ENCODE measurements at regions not wholly inside any gene's neighbourhood (a gene's known extent, or its start where the extent isn't known, plus 50 kb on each side); places are given as distances from the start of the nearest gene placed in this dataset.
"Not testable (repeated sequence)": the region's sequence is repeated elsewhere in the genome, so short reads cannot be mapped to it uniquely, and the experiment has no call there.

GRCh38 chr3:66839508-66839907 lies 158.6 kb upstream of the KBTBD8 start:
- FAIRE-seq, result no peak
- no peak for DNase-seq (ENCODE audit: low spot score)

GRCh38 chr3:66842761-66843464 lies 155.2 kb upstream of the KBTBD8 start:
- DNase-seq (ENCODE audit: low spot score); FAIRE-seq: not testable (repeated sequence)

- no peak for FAIRE-seq
- no peak for DNase-seq (ENCODE audit: low spot score)
These were observed 146.1 kb upstream of the KBTBD8 start for GRCh38 chr3:66851894-66852613.

- FAIRE-seq (no peak), DNase-seq (ENCODE audit: low spot score) (no peak)
These were observed 143.4 kb upstream of the KBTBD8 start for GRCh38 chr3:66854601-66855151.

- no peak for DNase-seq (ENCODE audit: low spot score)
These were observed 141.6 kb upstream of the KBTBD8 start for GRCh38 chr3:66856533-66856932.

GRCh38 chr3:66858656-66859381 lies 139.3 kb upstream of the KBTBD8 start:
- DNase-seq (ENCODE audit: low spot score) (no peak), FAIRE-seq (no peak)

More at GRCh38 chr3:66856533-66856932, 141.6 kb upstream of the KBTBD8 start:
- FAIRE-seq, result no peak

- FAIRE-seq, result no peak
- DNase-seq (ENCODE audit: low spot score), result no peak
These were observed 137.3 kb upstream of the KBTBD8 start for GRCh38 chr3:66860771-66861170.

GRCh38 chr3:66863205-66864111 lies 134.6 kb upstream of the KBTBD8 start:
- DNase-seq (ENCODE audit: low spot score) (no peak), FAIRE-seq (no peak)

GRCh38 chr3:66884659-66885058 lies 113.4 kb upstream of the KBTBD8 start:
- no peak for FAIRE-seq

GRCh38 chr3:66885326-66886000 lies 112.6 kb upstream of the KBTBD8 start:
- FAIRE-seq, result no peak

More at GRCh38 chr3:66884659-66885058, 113.4 kb upstream of the KBTBD8 start:
- DNase-seq (ENCODE audit: low spot score), result no peak

GRCh38 chr3:66889750-66890494 lies 108.2 kb upstream of the KBTBD8 start:
- DNase-seq (ENCODE audit: low spot score) (no peak), FAIRE-seq (no peak)

More at GRCh38 chr3:66885326-66886000, 112.6 kb upstream of the KBTBD8 start:
- peak; percentile 17 for DNase-seq (ENCODE audit: low spot score)

- no peak for FAIRE-seq
These were observed 100.0 kb upstream of the KBTBD8 start for GRCh38 chr3:66898155-66898554.

GRCh38 chr3:66904336-66904735 lies 93.8 kb upstream of the KBTBD8 start:
- FAIRE-seq (no peak), DNase-seq (ENCODE audit: low spot score) (no peak)

More at GRCh38 chr3:66898155-66898554, 100.0 kb upstream of the KBTBD8 start:
- DNase-seq (ENCODE audit: low spot score), result no peak

- DNase-seq (ENCODE audit: low spot score) (no peak), FAIRE-seq (no peak)
These were observed 93.1 kb upstream of the KBTBD8 start for GRCh38 chr3:66904831-66905493.

GRCh38 chr3:66907136-66907535 lies 91.0 kb upstream of the KBTBD8 start:
- FAIRE-seq (no peak), DNase-seq (ENCODE audit: low spot score) (no peak)

GRCh38 chr3:66910266-66911055 lies 87.6 kb upstream of the KBTBD8 start:
- FAIRE-seq, result no peak
- no peak for DNase-seq (ENCODE audit: low spot score)

GRCh38 chr3:66912306-66912705 lies 85.8 kb upstream of the KBTBD8 start:
- DNase-seq (ENCODE audit: low spot score), result no peak
- FAIRE-seq, result no peak

- DNase-seq (ENCODE audit: low spot score) (no peak), FAIRE-seq (no peak)
These were observed 76.0 kb upstream of the KBTBD8 start for GRCh38 chr3:66922058-66922457.
